GM10266 (cell line): ENCODE measurements at regions not wholly inside any gene's neighbourhood (a gene's known extent, or its start where the extent isn't known, plus 50 kb on each side); places are given as distances from the start of the nearest gene placed in this dataset.

Experiments used
- DNase-seq: peaks from one replicate; pipeline ENCODE4 v3.0.0; 2012; ENCODE audit errors: extremely low spot score
- CTCF ChIP-seq: IDR thresholded peaks from 2 replicates; pipeline ENCODE4 v1.5.1; 2012; ENCODE audit warnings: mild to moderate bottlenecking, low read depth; ENCODE audit not compliant: control insufficient read depth, insufficient read depth; ENCODE audit errors: missing control alignments

DNA sequence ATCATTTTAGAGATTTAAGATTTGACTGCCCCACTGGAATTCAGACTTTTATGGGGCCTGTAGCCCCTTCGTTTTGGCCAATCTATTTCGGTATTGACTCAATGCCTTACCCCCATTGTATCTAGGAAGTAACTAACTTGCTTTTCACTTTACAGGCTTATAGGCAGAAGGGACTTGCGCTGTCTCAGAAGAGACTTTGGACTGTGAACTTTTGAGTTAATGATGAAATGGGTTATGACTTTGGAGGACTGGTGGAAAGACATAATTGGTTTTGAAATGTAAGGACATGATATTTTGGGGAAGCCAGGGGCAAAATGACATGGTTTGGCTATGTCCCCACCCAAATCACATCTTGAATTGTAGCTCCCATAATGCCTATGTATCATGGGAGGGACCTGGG is 463.0 kb upstream of the KLHL1 start:
- no peak for DNase-seq
- TF ChIP-seq CTCF, result no peak

DNA sequence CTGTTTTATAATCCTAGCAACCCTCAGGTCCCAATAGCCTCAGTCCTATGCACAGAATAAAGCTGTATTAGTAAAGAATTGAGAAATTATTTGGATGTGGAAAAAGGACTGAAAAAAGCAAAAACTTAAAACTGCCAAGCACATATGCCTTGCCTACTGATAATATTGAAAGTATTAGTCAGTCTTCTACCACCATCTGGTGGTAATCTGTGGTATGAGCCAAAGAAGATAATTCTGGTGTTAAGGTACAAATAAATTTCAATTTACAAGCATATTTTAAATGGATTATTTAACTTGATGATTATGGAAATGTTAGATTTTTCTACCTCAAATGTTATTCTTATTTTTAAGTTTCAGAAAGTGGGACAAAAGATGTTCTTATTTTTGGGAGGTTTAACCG is 460.3 kb upstream of the KLHL1 start:
- DNase-seq, result peak; percentile 25
- TF ChIP-seq CTCF, result peak; percentile 60

- no peak for TF ChIP-seq CTCF
- DNase-seq, result no peak
These were observed 436.5 kb upstream of the KLHL1 start for GRCh38 chr13:70544706-70545105.

DNA sequence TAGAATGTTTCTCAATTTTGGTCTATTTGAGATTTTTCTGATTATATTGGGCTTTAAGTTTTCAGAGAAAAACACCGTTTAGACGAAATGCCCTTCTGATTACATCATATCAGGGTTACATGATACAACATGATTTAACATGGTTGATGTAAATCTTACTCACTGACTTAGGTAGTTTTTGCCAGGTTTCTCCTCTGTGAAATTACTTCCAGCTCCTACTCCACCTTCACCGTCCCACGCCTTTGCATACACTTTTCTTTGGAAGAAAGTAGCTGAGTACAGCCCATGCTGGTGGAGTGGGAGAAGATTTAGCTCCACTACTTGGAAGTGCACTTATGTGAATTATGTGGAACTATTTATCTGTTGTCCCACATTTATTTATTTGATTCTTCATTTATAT is 433.2 kb upstream of the KLHL1 start:
- no peak for DNase-seq
- no peak for TF ChIP-seq CTCF

DNA sequence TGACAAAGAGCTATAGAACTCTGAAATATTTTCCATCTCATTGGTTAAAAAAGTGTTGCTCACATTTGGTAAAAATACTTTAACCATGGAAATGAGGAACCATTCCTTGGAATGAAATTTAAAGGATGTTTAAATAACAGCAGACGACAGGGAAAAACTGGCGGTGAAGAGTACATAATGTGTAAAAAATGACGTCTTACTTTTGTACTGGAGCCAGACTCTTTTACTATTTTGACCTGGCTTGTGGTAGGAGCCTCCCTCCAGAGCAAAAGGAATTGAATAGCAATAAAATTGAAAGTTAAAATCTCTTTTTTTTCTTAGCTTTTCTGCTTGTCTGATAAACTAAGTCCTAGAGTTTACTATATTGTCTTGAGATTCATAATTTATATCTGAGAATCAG is 426.2 kb upstream of the KLHL1 start:
- no peak for DNase-seq
- TF ChIP-seq CTCF, result no peak

- TF ChIP-seq CTCF, result no peak
- DNase-seq, result no peak
These were observed 421.4 kb upstream of the KLHL1 start for GRCh38 chr13:70529652-70530051.

- no peak for TF ChIP-seq CTCF
- no peak for DNase-seq
These were observed 419.3 kb upstream of the KLHL1 start for GRCh38 chr13:70527599-70527998.
